ENCODE measurements at regions not wholly inside any gene's neighbourhood (a gene's known extent, or its start where the extent isn't known, plus 50 kb on each side); places are given as distances from the start of the nearest gene placed in this dataset.

DNA sequence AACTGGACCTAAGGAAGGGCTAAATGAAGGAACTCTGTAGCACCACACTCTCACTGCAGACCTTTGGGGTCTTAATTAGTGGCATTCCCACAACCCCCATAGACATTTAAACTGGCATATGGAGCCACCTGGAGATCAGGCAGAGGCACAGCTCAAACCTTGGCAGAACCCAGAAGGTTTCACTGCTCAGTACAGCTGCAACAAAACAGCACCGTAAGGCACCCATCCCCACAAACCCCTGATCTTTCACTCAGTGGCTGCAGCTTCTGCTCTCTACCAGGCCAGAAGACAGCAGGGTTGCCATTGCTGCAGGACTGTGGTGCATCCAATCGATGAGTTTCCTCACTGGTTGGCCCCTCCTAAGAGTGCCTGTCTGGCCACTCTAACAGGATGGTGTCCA is 361.6 kb upstream of the VRK2 start:
- Mint-ChIP-seq H3K27me3 (ENCODE audit: unreplicated experiment) (no peaks in the 10 kb centered on the region), H3K36me3 (ENCODE audit: low read depth, unreplicated experiment) (no peaks in the 10 kb centered on the region), H3K9me3 (ENCODE audit: unreplicated experiment) (no peaks in the 10 kb centered on the region), H3K27ac (ENCODE audit: unreplicated experiment) (no peak overlapping the region), H3K4me3 (ENCODE audit: unreplicated experiment) (no peak overlapping the region), H3K4me1 (ENCODE audit: unreplicated experiment) (no peaks in the 10 kb centered on the region)
- TF ChIP-seq, protein P1, sequence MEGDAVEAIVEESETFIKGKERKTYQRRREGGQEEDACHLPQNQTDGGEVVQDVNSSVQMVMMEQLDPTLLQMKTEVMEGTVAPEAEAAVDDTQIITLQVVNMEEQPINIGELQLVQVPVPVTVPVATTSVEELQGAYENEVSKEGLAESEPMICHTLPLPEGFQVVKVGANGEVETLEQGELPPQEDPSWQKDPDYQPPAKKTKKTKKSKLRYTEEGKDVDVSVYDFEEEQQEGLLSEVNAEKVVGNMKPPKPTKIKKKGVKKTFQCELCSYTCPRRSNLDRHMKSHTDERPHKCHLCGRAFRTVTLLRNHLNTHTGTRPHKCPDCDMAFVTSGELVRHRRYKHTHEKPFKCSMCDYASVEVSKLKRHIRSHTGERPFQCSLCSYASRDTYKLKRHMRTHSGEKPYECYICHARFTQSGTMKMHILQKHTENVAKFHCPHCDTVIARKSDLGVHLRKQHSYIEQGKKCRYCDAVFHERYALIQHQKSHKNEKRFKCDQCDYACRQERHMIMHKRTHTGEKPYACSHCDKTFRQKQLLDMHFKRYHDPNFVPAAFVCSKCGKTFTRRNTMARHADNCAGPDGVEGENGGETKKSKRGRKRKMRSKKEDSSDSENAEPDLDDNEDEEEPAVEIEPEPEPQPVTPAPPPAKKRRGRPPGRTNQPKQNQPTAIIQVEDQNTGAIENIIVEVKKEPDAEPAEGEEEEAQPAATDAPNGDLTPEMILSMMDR (IDR thresholded peaks at IDR 0.05; ENCODE audit: unreplicated experiment) = no peak
- no peak for DNase-seq (ENCODE audit: low spot score)

DNA sequence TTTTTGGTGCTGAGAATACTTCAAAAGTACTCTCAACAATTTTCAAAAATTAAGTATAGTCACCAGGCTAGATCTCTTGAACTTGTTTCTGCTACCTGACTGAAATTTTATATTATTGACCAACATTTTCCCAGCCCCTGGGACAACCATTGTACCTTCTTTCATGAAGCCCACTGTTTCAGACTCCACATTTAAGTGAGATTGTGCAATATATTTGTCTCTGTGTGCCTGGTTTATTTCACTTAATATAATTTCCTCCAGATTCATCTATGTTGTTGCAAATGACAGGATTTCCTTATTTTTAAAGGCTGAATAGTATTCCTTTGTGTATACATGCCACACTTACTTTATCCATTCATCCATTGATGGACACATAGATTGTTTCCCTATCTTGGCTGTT is 354.2 kb upstream of the VRK2 start:
- Mint-ChIP-seq H3K27me3 (ENCODE audit: unreplicated experiment) (no peaks in the 10 kb centered on the region), H3K9me3 (ENCODE audit: unreplicated experiment) (no peaks in the 10 kb centered on the region), H3K36me3 (ENCODE audit: low read depth, unreplicated experiment) (no peaks in the 10 kb centered on the region), H3K4me1 (ENCODE audit: unreplicated experiment) (no peaks in the 10 kb centered on the region), H3K27ac (ENCODE audit: unreplicated experiment) (no peak overlapping the region), H3K4me3 (ENCODE audit: unreplicated experiment) (no peak overlapping the region)
- no peak for DNase-seq (ENCODE audit: low spot score)
- TF ChIP-seq, protein P1 (IDR thresholded peaks at IDR 0.05; ENCODE audit: unreplicated experiment) = no peak

DNA sequence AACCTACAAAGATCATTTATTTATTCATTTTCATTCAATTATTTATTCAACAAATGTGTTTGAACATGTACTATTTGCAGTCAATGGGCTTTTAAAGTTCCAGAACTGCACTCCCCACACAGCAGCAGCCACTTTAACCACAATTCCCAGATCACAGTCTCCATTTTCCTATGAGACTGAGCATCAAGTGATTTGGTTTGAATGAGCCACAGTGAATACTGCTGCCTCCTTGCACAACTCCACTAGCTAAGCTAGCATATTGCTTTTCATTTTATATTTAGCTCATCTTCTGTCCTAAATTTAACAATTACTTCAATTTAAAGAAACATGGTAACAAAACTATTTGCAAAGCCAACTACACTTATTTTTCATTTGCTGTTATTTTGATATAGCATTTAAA is 353.4 kb upstream of the VRK2 start:
- no peaks in the 10 kb centered on the region for H3K4me1 Mint-ChIP-seq (ENCODE audit: unreplicated experiment)
- H3K4me3 Mint-ChIP-seq (ENCODE audit: unreplicated experiment) = no peak overlapping the region
- TF ChIP-seq, protein P1 (IDR thresholded peaks at IDR 0.05; ENCODE audit: unreplicated experiment) = no peak
- H3K9me3 Mint-ChIP-seq (ENCODE audit: unreplicated experiment) = no peaks in the 10 kb centered on the region
- H3K36me3 Mint-ChIP-seq (ENCODE audit: low read depth, unreplicated experiment) = no peaks in the 10 kb centered on the region
- no peaks in the 10 kb centered on the region for H3K27me3 Mint-ChIP-seq (ENCODE audit: unreplicated experiment)
- DNase-seq (ENCODE audit: low spot score) = no peak
- H3K27ac Mint-ChIP-seq (ENCODE audit: unreplicated experiment) = no peak overlapping the region

DNA sequence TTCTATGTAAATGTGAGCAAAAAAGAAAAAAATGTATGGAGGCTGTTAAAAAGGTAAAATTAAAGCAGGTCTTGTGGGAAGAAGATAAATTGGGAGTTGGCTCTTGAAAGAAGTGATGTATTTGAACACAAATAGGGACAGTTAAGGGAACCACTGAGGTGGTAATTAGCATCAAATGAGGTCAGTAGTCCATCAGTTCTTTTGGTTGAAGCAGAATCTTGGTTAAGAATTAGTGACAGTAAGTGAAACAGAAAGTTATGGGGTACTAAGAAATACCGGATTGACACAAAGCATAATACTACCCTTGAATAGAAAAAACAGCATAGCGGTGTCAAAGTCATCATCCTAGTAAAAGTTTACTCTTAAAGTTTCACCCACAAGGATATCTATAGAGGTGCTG is 352.6 kb upstream of the VRK2 start:
- TF ChIP-seq, protein P1 (IDR thresholded peaks at IDR 0.05; ENCODE audit: unreplicated experiment) = no peak
- Mint-ChIP-seq H3K4me1 (ENCODE audit: unreplicated experiment) (no peaks in the 10 kb centered on the region), H3K36me3 (ENCODE audit: low read depth, unreplicated experiment) (no peaks in the 10 kb centered on the region), H3K27ac (ENCODE audit: unreplicated experiment) (no peak overlapping the region), H3K9me3 (ENCODE audit: unreplicated experiment) (no peaks in the 10 kb centered on the region), H3K4me3 (ENCODE audit: unreplicated experiment) (no peak overlapping the region), H3K27me3 (ENCODE audit: unreplicated experiment) (no peaks in the 10 kb centered on the region)
- no peak for DNase-seq (ENCODE audit: low spot score)

DNA sequence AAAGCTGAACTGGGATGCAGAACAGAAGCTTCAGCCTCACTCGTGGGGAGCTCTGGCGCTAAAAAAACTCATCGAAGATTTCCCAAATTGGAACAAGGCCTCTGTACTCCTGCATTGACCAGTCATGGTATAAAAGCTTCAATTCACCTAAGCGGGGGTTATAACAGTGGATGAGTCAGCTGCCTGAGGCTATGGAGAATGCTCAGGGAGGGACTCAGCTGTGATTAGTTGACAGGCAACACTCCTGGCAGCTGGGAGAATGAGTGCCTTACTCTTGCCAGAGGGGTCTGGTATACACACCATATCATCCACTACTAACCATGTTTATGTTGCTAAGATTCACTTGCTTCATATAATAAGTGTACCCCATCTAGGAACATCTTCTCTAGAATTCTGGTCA is 350.6 kb upstream of the VRK2 start:
- no peaks in the 10 kb centered on the region for H3K4me1 Mint-ChIP-seq (ENCODE audit: unreplicated experiment)
- no peak overlapping the region for H3K27ac Mint-ChIP-seq (ENCODE audit: unreplicated experiment)
- no peak overlapping the region for H3K4me3 Mint-ChIP-seq (ENCODE audit: unreplicated experiment)
- H3K36me3 Mint-ChIP-seq (ENCODE audit: low read depth, unreplicated experiment) = no peaks in the 10 kb centered on the region
- TF ChIP-seq, protein P1 (IDR thresholded peaks at IDR 0.05; ENCODE audit: unreplicated experiment) = no peak
- H3K9me3 Mint-ChIP-seq (ENCODE audit: unreplicated experiment) = no peaks in the 10 kb centered on the region
- no peaks in the 10 kb centered on the region for H3K27me3 Mint-ChIP-seq (ENCODE audit: unreplicated experiment)
- DNase-seq (ENCODE audit: low spot score) = no peak
